ENCODE measurements at regions not wholly inside any gene's neighbourhood (a gene's known extent, or its start where the extent isn't known, plus 50 kb on each side); places are given as distances from the start of the nearest gene placed in this dataset.

DNA sequence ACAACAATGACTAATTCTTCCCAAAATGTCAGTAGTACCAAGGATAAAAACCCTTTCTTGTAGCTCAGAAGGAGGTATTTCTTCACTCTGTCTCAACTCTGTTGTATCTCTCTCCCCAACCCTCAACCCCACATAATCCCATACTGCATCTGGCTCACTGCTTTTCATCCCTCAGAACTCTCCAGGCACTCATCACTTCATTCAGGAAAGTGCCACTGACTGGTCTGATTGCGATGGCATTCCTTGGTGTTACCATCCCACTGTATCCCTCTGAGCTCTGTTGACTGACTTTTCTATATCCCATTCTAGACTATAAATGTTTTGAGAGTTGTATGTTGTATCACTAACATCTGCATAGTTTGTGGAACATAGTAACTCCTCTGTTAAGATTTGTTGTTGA lies 483.5 kb upstream of the ADGRL2 start:
- no peak overlapping the region for H3K27ac ChIP-seq (ENCODE audit: low read depth, low read length, poor library complexity, severe bottlenecking)
- no peaks in the 10 kb centered on the region for H3K9me3 ChIP-seq (ENCODE audit: low read depth, low read length, poor library complexity, severe bottlenecking)
- peaks cover 17% of the 10 kb centered on the region for H3K4me1 ChIP-seq (ENCODE audit: insufficient read depth, low read length, poor library complexity, severe bottlenecking)
- H3K4me3 ChIP-seq (ENCODE audit: low read depth, low read length, poor library complexity, severe bottlenecking): no peak overlapping the region
- H3K27me3 ChIP-seq (replicated peaks; ENCODE audit: insufficient read depth, low read depth, low read length, poor library complexity): no peaks in the 10 kb centered on the region
- ChIA-PET POLR2A (ENCODE audit: low non-redundant PET) (no interaction called here), CTCF (interaction anchor here (0.6 kb wide), 2 partner anchors 18 to 19 kb away, joined by 3 to 4 read pairs; no protein-coding TSS in a partner anchor)
- TF ChIP-seq EZH2 (IDR thresholded peaks at IDR 0.05; ENCODE audit: borderline replicate concordance, low read depth, low read length, poor library complexity, severe bottlenecking): no peak
- TF ChIP-seq, protein P1, sequence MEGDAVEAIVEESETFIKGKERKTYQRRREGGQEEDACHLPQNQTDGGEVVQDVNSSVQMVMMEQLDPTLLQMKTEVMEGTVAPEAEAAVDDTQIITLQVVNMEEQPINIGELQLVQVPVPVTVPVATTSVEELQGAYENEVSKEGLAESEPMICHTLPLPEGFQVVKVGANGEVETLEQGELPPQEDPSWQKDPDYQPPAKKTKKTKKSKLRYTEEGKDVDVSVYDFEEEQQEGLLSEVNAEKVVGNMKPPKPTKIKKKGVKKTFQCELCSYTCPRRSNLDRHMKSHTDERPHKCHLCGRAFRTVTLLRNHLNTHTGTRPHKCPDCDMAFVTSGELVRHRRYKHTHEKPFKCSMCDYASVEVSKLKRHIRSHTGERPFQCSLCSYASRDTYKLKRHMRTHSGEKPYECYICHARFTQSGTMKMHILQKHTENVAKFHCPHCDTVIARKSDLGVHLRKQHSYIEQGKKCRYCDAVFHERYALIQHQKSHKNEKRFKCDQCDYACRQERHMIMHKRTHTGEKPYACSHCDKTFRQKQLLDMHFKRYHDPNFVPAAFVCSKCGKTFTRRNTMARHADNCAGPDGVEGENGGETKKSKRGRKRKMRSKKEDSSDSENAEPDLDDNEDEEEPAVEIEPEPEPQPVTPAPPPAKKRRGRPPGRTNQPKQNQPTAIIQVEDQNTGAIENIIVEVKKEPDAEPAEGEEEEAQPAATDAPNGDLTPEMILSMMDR (conservative IDR thresholded peaks at IDR 0.05; ENCODE audit: low read depth, low read length): no peak
- BruUV-seq (replicated peaks): no TSS peak
- DNase-seq (ENCODE audit: low spot score): no peak
- no peaks in the 10 kb centered on the region for H3K36me3 ChIP-seq (ENCODE audit: insufficient read depth, low read length, poor library complexity, severe bottlenecking)
- intact Hi-C loops (cut with micrococcal nuclease; ENCODE audit: unreplicated experiment): no loop called here

DNA sequence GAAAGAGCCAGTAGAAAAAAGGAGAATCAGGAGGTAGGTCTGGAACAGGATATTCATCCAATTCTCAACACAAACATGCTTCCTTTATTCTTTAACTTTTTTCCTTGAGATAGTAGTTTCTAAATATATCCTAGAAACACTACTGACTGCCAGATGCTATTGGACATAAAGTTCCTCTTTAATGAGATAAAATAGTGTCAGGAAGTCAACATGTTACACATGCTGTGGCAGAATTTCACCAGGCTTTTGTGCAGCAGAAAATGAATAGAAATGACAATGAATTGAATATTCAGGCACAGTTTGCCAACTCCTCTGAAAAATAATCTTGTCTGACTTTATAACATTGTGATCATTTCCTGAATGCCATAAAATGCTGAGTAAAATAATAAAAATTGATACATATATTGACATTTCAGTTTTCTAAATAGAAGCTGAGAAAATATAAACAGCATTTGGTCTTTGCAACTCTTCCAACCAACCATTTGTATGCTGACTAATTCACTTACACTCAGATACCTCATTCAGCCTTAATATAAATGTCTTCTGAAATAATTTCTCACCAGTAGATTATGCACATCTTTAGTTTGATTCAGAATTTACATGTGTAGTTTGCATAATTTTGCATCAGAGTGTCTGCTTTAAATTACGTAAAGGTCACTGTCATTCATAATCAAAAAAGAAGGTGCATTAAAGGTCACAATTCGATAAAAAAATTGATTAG lies 486.1 kb upstream of the ADGRL2 start:
- TF ChIP-seq, protein P1 (conservative IDR thresholded peaks at IDR 0.05; ENCODE audit: low read depth, low read length): no peak
- TF ChIP-seq EZH2 (IDR thresholded peaks at IDR 0.05; ENCODE audit: borderline replicate concordance, low read depth, low read length, poor library complexity, severe bottlenecking): no peak
- Histone ChIP-seq H3K36me3 (ENCODE audit: insufficient read depth, low read length, poor library complexity, severe bottlenecking) (no peaks in the 10 kb centered on the region), H3K27ac (ENCODE audit: low read depth, low read length, poor library complexity, severe bottlenecking) (peak overlapping the region; percentile 57), H3K9me3 (ENCODE audit: low read depth, low read length, poor library complexity, severe bottlenecking) (no peaks in the 10 kb centered on the region), H3K27me3 (replicated peaks; ENCODE audit: insufficient read depth, low read depth, low read length, poor library complexity) (no peaks in the 10 kb centered on the region), H3K4me3 (ENCODE audit: low read depth, low read length, poor library complexity, severe bottlenecking) (no peak overlapping the region), H3K4me1 (ENCODE audit: insufficient read depth, low read length, poor library complexity, severe bottlenecking) (peaks cover 17% of the 10 kb centered on the region)
- DNase-seq (ENCODE audit: low spot score): peak; percentile 58
- BruUV-seq (replicated peaks): no TSS peak
- CTCF ChIA-PET: no interaction called here
- intact Hi-C loops (cut with micrococcal nuclease; ENCODE audit: unreplicated experiment): no loop called here
- POLR2A ChIA-PET (ENCODE audit: low non-redundant PET): no interaction called here

DNA sequence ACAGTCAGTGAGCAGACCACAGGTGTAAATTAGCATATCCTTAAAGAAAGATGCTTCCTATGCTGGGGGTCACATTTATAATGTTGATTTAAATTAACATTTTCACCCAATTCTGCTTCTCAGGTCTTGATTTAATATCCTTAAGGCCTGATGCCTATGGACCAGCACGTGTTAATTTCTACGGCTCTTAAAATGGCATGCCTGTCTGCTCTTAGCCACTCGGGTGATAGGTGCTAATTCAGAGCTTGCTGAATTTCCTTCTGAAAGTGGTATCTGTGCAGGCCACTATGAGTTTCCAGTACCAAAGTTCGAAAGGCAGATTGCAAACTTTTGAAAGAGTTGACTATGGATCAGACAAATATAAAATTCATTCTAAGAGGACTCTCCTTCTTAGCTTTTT lies 487.4 kb upstream of the ADGRL2 start:
- no TSS peak for BruUV-seq (replicated peaks)

More for the DNA sequence above, 487.4 kb upstream of the ADGRL2 start:
- Histone ChIP-seq H3K4me1 (ENCODE audit: insufficient read depth, low read length, poor library complexity, severe bottlenecking) (peaks cover 17% of the 10 kb centered on the region), H3K4me3 (ENCODE audit: low read depth, low read length, poor library complexity, severe bottlenecking) (no peak overlapping the region), H3K27ac (ENCODE audit: low read depth, low read length, poor library complexity, severe bottlenecking) (no peak overlapping the region), H3K36me3 (ENCODE audit: insufficient read depth, low read length, poor library complexity, severe bottlenecking) (no peaks in the 10 kb centered on the region), H3K27me3 (replicated peaks; ENCODE audit: insufficient read depth, low read depth, low read length, poor library complexity) (no peaks in the 10 kb centered on the region), H3K9me3 (ENCODE audit: low read depth, low read length, poor library complexity, severe bottlenecking) (no peaks in the 10 kb centered on the region)
- TF ChIP-seq, protein P1 (conservative IDR thresholded peaks at IDR 0.05; ENCODE audit: low read depth, low read length): no peak
- TF ChIP-seq EZH2 (IDR thresholded peaks at IDR 0.05; ENCODE audit: borderline replicate concordance, low read depth, low read length, poor library complexity, severe bottlenecking): no peak
- no peak for DNase-seq (ENCODE audit: low spot score)
- POLR2A ChIA-PET (ENCODE audit: low non-redundant PET): interaction anchor here (0.5 kb wide), 1 partner anchor 442 kb away, joined by 16 read pairs; no protein-coding TSS in a partner anchor
- CTCF ChIA-PET: no interaction called here
- intact Hi-C loops (cut with micrococcal nuclease; ENCODE audit: unreplicated experiment): no loop called here

All from A673 (cell line).